ENCODE measurements at regions not wholly inside any gene's neighbourhood (a gene's known extent, or its start where the extent isn't known, plus 50 kb on each side); places are given as distances from the start of the nearest gene placed in this dataset.

DNA sequence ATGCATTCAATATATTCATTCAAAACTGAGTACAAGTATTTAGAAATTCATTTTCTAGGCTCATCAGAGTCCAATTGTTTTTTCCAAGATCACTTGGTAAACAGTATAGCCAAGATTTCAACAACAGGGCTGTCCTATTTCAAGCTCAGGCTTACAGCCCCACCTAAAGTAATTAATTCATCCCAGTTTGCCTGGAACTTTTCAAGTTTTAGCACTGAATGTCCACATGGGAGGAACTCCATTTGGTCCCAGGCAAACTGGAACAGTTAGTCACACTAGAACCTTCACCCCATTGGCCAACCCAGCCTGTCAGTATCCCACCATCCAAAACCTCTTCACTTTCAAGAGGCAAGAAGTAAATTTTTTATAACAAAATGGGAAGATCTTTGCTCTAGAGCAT is 210.9 kb downstream of the DPY19L2 start:
- intact Hi-C loops (cut with micrococcal nuclease) = no loop called here
- no peak for ATAC-seq (ENCODE audit: low read depth)
- CTCF ChIA-PET = no interaction called here

DNA sequence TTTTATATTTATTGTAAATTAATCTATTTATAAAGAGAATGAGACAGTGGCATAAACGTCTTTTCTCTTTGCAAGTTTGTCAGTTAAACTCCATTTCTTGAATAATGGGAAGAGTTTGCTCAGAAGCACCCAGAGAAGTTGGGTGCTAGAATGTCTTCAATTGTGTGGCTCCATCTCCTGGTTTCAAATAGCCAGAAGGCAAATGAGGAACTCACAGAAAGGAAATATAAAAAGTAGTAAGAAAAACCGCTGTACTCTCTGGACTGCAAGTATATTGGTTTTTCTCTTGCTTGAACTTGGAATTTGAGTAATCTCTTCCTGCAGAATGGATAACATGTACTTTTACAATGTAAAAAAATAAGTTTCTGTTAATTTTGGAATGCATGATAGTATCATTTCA is 217.5 kb downstream of the DPY19L2 start:
- H3K27ac Mint-ChIP-seq = no peak overlapping the region
- no peak for ATAC-seq (ENCODE audit: low read depth)
- Histone ChIP-seq H3K9ac (ENCODE audit: low read length) (no peak overlapping the region), H3K4me2 (replicated peaks; ENCODE audit: low read depth, low read length, poor library complexity, severe bottlenecking) (no peak overlapping the region), H3K4me1 (ENCODE audit: control insufficient read depth in 2 of 2, insufficient read depth in 2 of 2, low read length in 2 of 2) (no peaks in the 10 kb centered on the region), H3K79me2 (ENCODE audit: control insufficient read depth, insufficient read depth, low read length) (no peaks in the 10 kb centered on the region), H3K27me3 (replicated peaks in 1 of 4; ENCODE audit: control extremely low read depth in 1 of 4, control insufficient read depth in 3 of 4, insufficient read depth in 4 of 4, low read length in 3 of 4) (no peaks in the 10 kb centered on the region), H4K20me1 (ENCODE audit: control insufficient read depth, insufficient read depth, low read length, poor library complexity, severe bottlenecking) (no peaks in the 10 kb centered on the region), H2AFZ (ENCODE audit: insufficient read depth, low read depth, low read length, poor library complexity, severe bottlenecking) (no peak overlapping the region), H3K36me3 (replicated peaks in 1 of 2; ENCODE audit: control extremely low read depth in 1 of 2, control insufficient read depth in 1 of 2, extremely low read depth in 1 of 2, insufficient read depth in 2 of 2, low read length in 1 of 2) (no peaks in the 10 kb centered on the region), H3K4me3 (ENCODE audit: control extremely low read depth in 1 of 5, extremely low read depth in 1 of 5, insufficient read depth in 1 of 5, low read depth in 2 of 5, low read length in 4 of 5) (no peak overlapping the region), H3K27ac (ENCODE audit: low read length in 2 of 2) (no peak overlapping the region), H3K9me3 (ENCODE audit: control extremely low read depth in 1 of 3, control insufficient read depth in 2 of 3, insufficient read depth in 1 of 3, low read length in 2 of 3) (no peaks in the 10 kb centered on the region)
- H3K4me3 Mint-ChIP-seq = no peak overlapping the region
- intact Hi-C loops (cut with micrococcal nuclease) = no loop called here
- no peaks in the 10 kb centered on the region for H3K9me3 Mint-ChIP-seq (ENCODE audit: insufficient read depth)
- WGBS (ENCODE audit: insufficient coverage) = 17% methylated on average over 1 of the region's 2 CpGs
- POLR2A ChIA-PET = no interaction called here
- TF ChIP-seq, protein P1, sequence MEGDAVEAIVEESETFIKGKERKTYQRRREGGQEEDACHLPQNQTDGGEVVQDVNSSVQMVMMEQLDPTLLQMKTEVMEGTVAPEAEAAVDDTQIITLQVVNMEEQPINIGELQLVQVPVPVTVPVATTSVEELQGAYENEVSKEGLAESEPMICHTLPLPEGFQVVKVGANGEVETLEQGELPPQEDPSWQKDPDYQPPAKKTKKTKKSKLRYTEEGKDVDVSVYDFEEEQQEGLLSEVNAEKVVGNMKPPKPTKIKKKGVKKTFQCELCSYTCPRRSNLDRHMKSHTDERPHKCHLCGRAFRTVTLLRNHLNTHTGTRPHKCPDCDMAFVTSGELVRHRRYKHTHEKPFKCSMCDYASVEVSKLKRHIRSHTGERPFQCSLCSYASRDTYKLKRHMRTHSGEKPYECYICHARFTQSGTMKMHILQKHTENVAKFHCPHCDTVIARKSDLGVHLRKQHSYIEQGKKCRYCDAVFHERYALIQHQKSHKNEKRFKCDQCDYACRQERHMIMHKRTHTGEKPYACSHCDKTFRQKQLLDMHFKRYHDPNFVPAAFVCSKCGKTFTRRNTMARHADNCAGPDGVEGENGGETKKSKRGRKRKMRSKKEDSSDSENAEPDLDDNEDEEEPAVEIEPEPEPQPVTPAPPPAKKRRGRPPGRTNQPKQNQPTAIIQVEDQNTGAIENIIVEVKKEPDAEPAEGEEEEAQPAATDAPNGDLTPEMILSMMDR (IDR thresholded peaks at IDR 0.05) = no peak
- TF ChIP-seq EZH2 (IDR thresholded peaks at IDR 0.05; ENCODE audit: borderline replicate concordance, insufficient read depth, low read depth, low read length, poor library complexity, severe bottlenecking) = no peak
- H3K27me3 Mint-ChIP-seq = no peaks in the 10 kb centered on the region
- H3K4me1 Mint-ChIP-seq = no peaks in the 10 kb centered on the region
- no peak for DNase-seq
- CTCF ChIA-PET = no interaction called here

More for the DNA sequence above, 210.9 kb downstream of the DPY19L2 start:
- H3K4me3 Mint-ChIP-seq = no peak overlapping the region
- H3K4me3 ChIP-seq (ENCODE audit: control extremely low read depth in 1 of 5, extremely low read depth in 1 of 5, insufficient read depth in 1 of 5, low read depth in 2 of 5, low read length in 4 of 5) = no peak overlapping the region
- no peaks in the 10 kb centered on the region for H3K4me1 ChIP-seq (ENCODE audit: control insufficient read depth in 2 of 2, insufficient read depth in 2 of 2, low read length in 2 of 2)
- H3K27me3 Mint-ChIP-seq = no peaks in the 10 kb centered on the region
- no peak overlapping the region for H3K4me2 ChIP-seq (replicated peaks; ENCODE audit: low read depth, low read length, poor library complexity, severe bottlenecking)
- POLR2A ChIA-PET = no interaction called here
- H3K36me3 ChIP-seq (replicated peaks in 1 of 2; ENCODE audit: control extremely low read depth in 1 of 2, control insufficient read depth in 1 of 2, extremely low read depth in 1 of 2, insufficient read depth in 2 of 2, low read length in 1 of 2) = no peaks in the 10 kb centered on the region
- H3K9ac ChIP-seq (ENCODE audit: low read length) = no peak overlapping the region
- no peaks in the 10 kb centered on the region for H3K27me3 ChIP-seq (replicated peaks in 1 of 4; ENCODE audit: control extremely low read depth in 1 of 4, control insufficient read depth in 3 of 4, insufficient read depth in 4 of 4, low read length in 3 of 4)
- no peak overlapping the region for H2AFZ ChIP-seq (ENCODE audit: insufficient read depth, low read depth, low read length, poor library complexity, severe bottlenecking)
- H3K4me1 Mint-ChIP-seq = no peaks in the 10 kb centered on the region
- H3K27ac ChIP-seq (ENCODE audit: low read length in 2 of 2) = no peak overlapping the region
- H4K20me1 ChIP-seq (ENCODE audit: control insufficient read depth, insufficient read depth, low read length, poor library complexity, severe bottlenecking) = no peaks in the 10 kb centered on the region
- H3K9me3 Mint-ChIP-seq (ENCODE audit: insufficient read depth) = no peaks in the 10 kb centered on the region
- TF ChIP-seq, protein P1 (IDR thresholded peaks at IDR 0.05) = no peak
- TF ChIP-seq EZH2 (IDR thresholded peaks at IDR 0.05; ENCODE audit: borderline replicate concordance, insufficient read depth, low read depth, low read length, poor library complexity, severe bottlenecking) = no peak
- H3K79me2 ChIP-seq (ENCODE audit: control insufficient read depth, insufficient read depth, low read length) = no peaks in the 10 kb centered on the region
- H3K27ac Mint-ChIP-seq = no peak overlapping the region
- no peak for DNase-seq
- peaks cover 0 to 4% (median 0%) of the 10 kb centered on the region in 3 donors for H3K9me3 ChIP-seq (ENCODE audit: control extremely low read depth in 1 of 3, control insufficient read depth in 2 of 3, insufficient read depth in 1 of 3, low read length in 2 of 3)

All from B cell (primary cell).